Posterior cingulate gyrus (tissue), 11 donors: ENCODE measurements at regions not wholly inside any gene's neighbourhood (a gene's known extent, or its start where the extent isn't known, plus 50 kb on each side); places are given as distances from the start of the nearest gene placed in this dataset.

Source experiments
- DNase-seq, 10 donors: peaks; one replicate each; pipeline versions ENCODE4 v3.0.0 to v3.0.0-alpha.2; 2020 to 2021; ENCODE audit warnings: mixed read lengths in 3 of 10
- intact Hi-C: fragments of 100-400 bp; cut with DNase I; formaldehyde crosslinking; loops from one replicate; pipeline ENCODE4 v1.15.1; 2023

GRCh38 chr2:106977717-106978116, 91.8 kb upstream of the ST6GAL2 start:
- intact Hi-C loops: no loop called here
- DNase-seq: no peak

- DNase-seq: no peak
- intact Hi-C loops: no loop called here
Measured at GRCh38 chr2:106978647-106979046, 92.7 kb upstream of the ST6GAL2 start.

- intact Hi-C loops: no loop called here
- no peak for DNase-seq
Measured at GRCh38 chr2:106981491-106981890, 95.5 kb upstream of the ST6GAL2 start.

- intact Hi-C loops: no loop called here
- DNase-seq: no peak
Measured at GRCh38 chr2:106982350-106982749, 96.4 kb upstream of the ST6GAL2 start.

- no peak for DNase-seq
- intact Hi-C loops: no loop called here
Measured at GRCh38 chr2:106983305-106983704, 97.3 kb upstream of the ST6GAL2 start.

- intact Hi-C loops: no loop called here
- DNase-seq: no peak
Measured at GRCh38 chr2:106988361-106988760, 102.4 kb upstream of the ST6GAL2 start.

GRCh38 chr2:106990297-106990696, 104.3 kb upstream of the ST6GAL2 start:
- intact Hi-C loops: no loop called here
- DNase-seq: no peak

- no peak for DNase-seq
Measured at GRCh38 chr2:106991866-106992265, 105.9 kb upstream of the ST6GAL2 start.

GRCh38 chr2:106995556-106995955, 109.6 kb upstream of the ST6GAL2 start:
- DNase-seq: no peak
- intact Hi-C loops: no loop called here

More at GRCh38 chr2:106991866-106992265, 105.9 kb upstream of the ST6GAL2 start:
- intact Hi-C loops: no loop called here

GRCh38 chr2:106996171-106996769, 110.3 kb upstream of the ST6GAL2 start:
- peak in 2 of 10 donors; percentile 7 to 8 for DNase-seq
- intact Hi-C loops: no loop called here

- intact Hi-C loops: no loop called here
- no peak for DNase-seq
Measured at GRCh38 chr2:106997204-106997603, 111.2 kb upstream of the ST6GAL2 start.

GRCh38 chr2:107001062-107001461, 115.1 kb upstream of the ST6GAL2 start:
- intact Hi-C loops: no loop called here
- DNase-seq: no peak

- DNase-seq: no peak
- intact Hi-C loops: no loop called here
Measured at GRCh38 chr2:107001551-107001950, 115.6 kb upstream of the ST6GAL2 start.

GRCh38 chr2:107001964-107002696, 116.2 kb upstream of the ST6GAL2 start:
- no peak for DNase-seq
- intact Hi-C loops: no loop called here

GRCh38 chr2:107002735-107003134, 116.8 kb upstream of the ST6GAL2 start:
- intact Hi-C loops: no loop called here
- no peak for DNase-seq

- DNase-seq: no peak
- intact Hi-C loops: no loop called here
Measured at GRCh38 chr2:107005853-107006252, 119.9 kb upstream of the ST6GAL2 start.

- no peak for DNase-seq
- intact Hi-C loops: no loop called here
Measured at GRCh38 chr2:107006836-107007235, 120.9 kb upstream of the ST6GAL2 start.

GRCh38 chr2:107007927-107008326, 122.0 kb upstream of the ST6GAL2 start:
- no peak for DNase-seq
- intact Hi-C loops: no loop called here

- DNase-seq: no peak
- intact Hi-C loops: no loop called here
Measured at GRCh38 chr2:107008843-107009242, 122.9 kb upstream of the ST6GAL2 start.

GRCh38 chr2:107009275-107009674, 123.3 kb upstream of the ST6GAL2 start:
- no peak for DNase-seq
- intact Hi-C loops: no loop called here

GRCh38 chr2:107012714-107013306, 126.8 kb upstream of the ST6GAL2 start:
- intact Hi-C loops: no loop called here
- DNase-seq: no peak

GRCh38 chr2:107013884-107014283, 127.9 kb upstream of the ST6GAL2 start:
- intact Hi-C loops: no loop called here
- DNase-seq: no peak
